GM23248 (cell line): ENCODE measurements at regions not wholly inside any gene's neighbourhood (a gene's known extent, or its start where the extent isn't known, plus 50 kb on each side); places are given as distances from the start of the nearest gene placed in this dataset.

Experiments used
- DNase-seq: peaks from one replicate; pipeline ENCODE4 v3.0.0-alpha.2; 2015
- H2AFZ ChIP-seq: fragments of 200-600 bp; sonication (generic); 2 replicates; pipeline ENCODE4 v1.6.1; 2016; ENCODE audit warnings: antibody characterized with exemption
- H3F3A ChIP-seq: fragments of 200-600 bp; sonication (generic); 2 replicates; pipeline ENCODE4 v1.6.1; 2016; ENCODE audit warnings: mild to moderate bottlenecking, antibody characterized with exemption, mixed run types; ENCODE audit not compliant: insufficient read depth
- H3K27ac ChIP-seq: fragments of 200-600 bp; sonication (generic); 2 replicates; pipeline ENCODE4 v1.5.1; 2016; ENCODE audit warnings: mild to moderate bottlenecking
- H3K27me3 ChIP-seq: fragments of 200-600 bp; sonication (generic); replicated peaks from 2 replicates; pipeline ENCODE4 v1.6.1; 2016; ENCODE audit warnings: mild to moderate bottlenecking; ENCODE audit not compliant: insufficient read depth
- H3K36me3 ChIP-seq: fragments of 200-600 bp; sonication (generic); 2 replicates; pipeline ENCODE4 v1.6.1; 2016; ENCODE audit warnings: low read depth, mild to moderate bottlenecking
- H3K4me1 ChIP-seq: fragments of 200-600 bp; sonication (generic); 2 replicates; pipeline ENCODE4 v1.6.1; 2016; ENCODE audit warnings: mild to moderate bottlenecking; ENCODE audit not compliant: insufficient read depth
- H3K4me2 ChIP-seq: fragments of 200-600 bp; sonication (generic); one replicate; pipeline ENCODE4 v1.6.1; 2016; ENCODE audit warnings: mild to moderate bottlenecking; ENCODE audit not compliant: unreplicated experiment
- H3K4me3 ChIP-seq: fragments of 200-600 bp; sonication (generic); 2 replicates; pipeline ENCODE4 v1.5.1; 2016; ENCODE audit warnings: mild to moderate bottlenecking
- H3K79me2 ChIP-seq: fragments of 200-600 bp; sonication (generic); 2 replicates; pipeline ENCODE4 v1.6.1; 2016; ENCODE audit warnings: mild to moderate bottlenecking; ENCODE audit not compliant: insufficient read depth
- H3K9ac ChIP-seq: fragments of 200-600 bp; sonication (generic); 2 replicates; pipeline ENCODE4 v1.6.1; 2016; ENCODE audit warnings: mild to moderate bottlenecking
- H3K9me2 ChIP-seq: fragments of 200-600 bp; sonication (generic); 2 replicates; pipeline ENCODE4 v1.6.1; 2016; ENCODE audit warnings: mixed run types, mild to moderate bottlenecking, moderate library complexity; ENCODE audit not compliant: insufficient read depth
- H3K9me3 ChIP-seq: fragments of 200-600 bp; sonication (generic); one replicate; pipeline ENCODE4 v1.6.1; 2017; ENCODE audit warnings: low read depth
- H4K20me1 ChIP-seq: fragments of 200-600 bp; sonication (generic); 2 replicates; pipeline ENCODE4 v1.6.0; 2016; ENCODE audit not compliant: insufficient read depth
- EZH2 ChIP-seq: fragments of 200-600 bp; sonication (generic); IDR thresholded peaks from 2 replicates; pipeline ENCODE4 v1.6.1; 2018; ENCODE audit warnings: antibody characterized with exemption, mild to moderate bottlenecking; ENCODE audit not compliant: insufficient read depth, poor library complexity, severe bottlenecking
- EZH2phosphoT487 ChIP-seq: fragments of 200-600 bp; sonication (generic); IDR thresholded peaks from 2 replicates; pipeline ENCODE4 v1.6.1; 2018; ENCODE audit warnings: antibody characterized with exemption, moderate library complexity, mild to moderate bottlenecking, low read depth; ENCODE audit not compliant: insufficient read depth
- WGBS, 2 experiments: methylation state at CpG; one replicate each; pipeline ENCODE4 v1.1.6; 2015 to 2017; ENCODE audit warnings: low lambda C conversion rate in 2 of 2, low coverage in 1 of 2; ENCODE audit errors: missing lambda C conversion rate in 2 of 2; 5-methylcytosine and 5-hydroxymethylcytosine counted together
- in situ Hi-C: fragments of 300-500 bp; cut with MboI; formaldehyde crosslinking; loops from 2 replicates; pipeline ENCODE4 v1.15.0; 2020

GRCh38 chr21:21955204-21955603 lies 957.0 kb downstream of the NCAM2 start:
- no peak overlapping the region for H3K4me2 ChIP-seq
- in situ Hi-C loops: no loop called here
- no peaks in the 10 kb centered on the region for H3K79me2 ChIP-seq
- no peaks in the 10 kb centered on the region for H3K9me2 ChIP-seq
- TF ChIP-seq EZH2 (no peak), EZH2phosphoT487 (no peak)
- no peaks in the 10 kb centered on the region for H4K20me1 ChIP-seq
- H3K27ac ChIP-seq: no peak overlapping the region
- no peak for DNase-seq
- no peak overlapping the region for H3K4me3 ChIP-seq
- 15 to 16% methylated on average over 3 of the region's 3 CpGs for WGBS, 2 experiments
- no peaks in the 10 kb centered on the region for H3F3A ChIP-seq
- no peak overlapping the region for H3K9ac ChIP-seq
- H3K4me1 ChIP-seq: no peaks in the 10 kb centered on the region
- H3K9me3 ChIP-seq: no peaks in the 10 kb centered on the region
- H3K36me3 ChIP-seq: no peaks in the 10 kb centered on the region
- H2AFZ ChIP-seq: no peak overlapping the region
- H3K27me3 ChIP-seq: no peaks in the 10 kb centered on the region

DNA sequence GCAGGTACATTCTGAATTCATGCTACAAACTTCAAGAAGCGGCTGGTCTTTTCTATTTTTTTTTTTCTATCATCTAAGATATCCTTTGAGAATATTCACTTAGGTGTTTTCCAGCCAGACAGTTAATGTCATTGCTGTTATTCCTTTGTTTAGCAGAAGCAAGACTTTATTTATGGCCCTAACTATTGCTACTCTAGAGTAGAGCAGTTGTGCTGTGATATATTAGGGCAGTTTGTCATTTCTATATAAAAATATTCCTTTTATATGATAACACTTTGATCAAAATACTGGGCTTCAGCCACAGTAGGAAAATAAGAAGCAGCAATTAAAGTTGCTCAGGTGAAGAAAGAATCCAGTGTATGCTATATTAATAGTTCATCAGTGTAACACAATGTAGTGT lies 959.3 kb downstream of the NCAM2 start:
- no peak overlapping the region for H3K9ac ChIP-seq
- H3K4me3 ChIP-seq: no peak overlapping the region
- no peak for DNase-seq
- H3K27ac ChIP-seq: no peak overlapping the region
- no peaks in the 10 kb centered on the region for H3K4me1 ChIP-seq
- in situ Hi-C loops: no loop called here
- 30 to 33% methylated on average over 1 of the region's 1 CpG for WGBS, 2 experiments
- H4K20me1 ChIP-seq: no peaks in the 10 kb centered on the region
- no peaks in the 10 kb centered on the region for H3K9me3 ChIP-seq
- H3F3A ChIP-seq: no peaks in the 10 kb centered on the region
- no peaks in the 10 kb centered on the region for H3K9me2 ChIP-seq
- no peaks in the 10 kb centered on the region for H3K27me3 ChIP-seq
- no peaks in the 10 kb centered on the region for H3K79me2 ChIP-seq
- H2AFZ ChIP-seq: no peak overlapping the region
- H3K36me3 ChIP-seq: no peaks in the 10 kb centered on the region
- no peak overlapping the region for H3K4me2 ChIP-seq
- TF ChIP-seq EZH2 (no peak), EZH2phosphoT487 (no peak)

DNA sequence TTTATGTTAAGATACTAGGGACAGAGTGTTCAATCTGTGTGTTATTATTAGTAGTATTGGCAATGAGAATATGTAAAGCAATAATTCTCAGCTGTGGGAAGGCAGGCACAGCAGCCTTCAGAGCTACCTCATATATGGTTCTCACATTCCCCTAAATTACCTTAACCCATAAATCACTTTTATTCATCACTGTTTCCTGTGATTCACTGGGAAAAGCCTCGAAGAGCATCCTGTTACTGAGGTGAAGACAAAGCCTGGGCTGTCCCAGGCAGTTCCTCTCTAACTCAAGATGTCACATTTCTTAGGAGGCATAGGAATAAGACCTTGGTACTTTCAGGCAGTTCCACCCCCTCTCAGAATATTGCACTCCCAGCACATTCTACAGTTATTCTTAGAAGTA lies 965.7 kb downstream of the NCAM2 start:
- no peak overlapping the region for H3K4me2 ChIP-seq
- H3K9me2 ChIP-seq: no peaks in the 10 kb centered on the region
- H2AFZ ChIP-seq: no peak overlapping the region
- H3K4me1 ChIP-seq: no peaks in the 10 kb centered on the region
- no peak overlapping the region for H3K9ac ChIP-seq
- H3K4me3 ChIP-seq: no peak overlapping the region
- no peaks in the 10 kb centered on the region for H3K36me3 ChIP-seq
- H3F3A ChIP-seq: no peaks in the 10 kb centered on the region
- H3K27ac ChIP-seq: no peak overlapping the region
- 4 to 5% methylated on average over 1 of the region's 1 CpG for WGBS, 2 experiments
- no peaks in the 10 kb centered on the region for H3K9me3 ChIP-seq
- no peak for DNase-seq
- in situ Hi-C loops: no loop called here
- no peaks in the 10 kb centered on the region for H4K20me1 ChIP-seq
- H3K79me2 ChIP-seq: no peaks in the 10 kb centered on the region
- no peaks in the 10 kb centered on the region for H3K27me3 ChIP-seq
- TF ChIP-seq EZH2 (no peak), EZH2phosphoT487 (no peak)

GRCh38 chr21:21968810-21969209 lies 970.6 kb downstream of the NCAM2 start:
- Histone ChIP-seq H4K20me1 (no peaks in the 10 kb centered on the region), H3K4me2 (no peak overlapping the region), H2AFZ (no peak overlapping the region), H3K79me2 (no peaks in the 10 kb centered on the region), H3K9me3 (no peaks in the 10 kb centered on the region), H3K4me1 (no peaks in the 10 kb centered on the region), H3K9me2 (no peaks in the 10 kb centered on the region), H3K36me3 (no peaks in the 10 kb centered on the region), H3K9ac (no peak overlapping the region), H3F3A (no peaks in the 10 kb centered on the region), H3K27me3 (no peaks in the 10 kb centered on the region), H3K27ac (no peak overlapping the region), H3K4me3 (no peak overlapping the region)
- 19 to 23% methylated on average over 2 of the region's 2 CpGs for WGBS, 2 experiments
- TF ChIP-seq EZH2phosphoT487: no peak
- no peak for TF ChIP-seq EZH2
- no peak for DNase-seq
- in situ Hi-C loops: no loop called here

DNA sequence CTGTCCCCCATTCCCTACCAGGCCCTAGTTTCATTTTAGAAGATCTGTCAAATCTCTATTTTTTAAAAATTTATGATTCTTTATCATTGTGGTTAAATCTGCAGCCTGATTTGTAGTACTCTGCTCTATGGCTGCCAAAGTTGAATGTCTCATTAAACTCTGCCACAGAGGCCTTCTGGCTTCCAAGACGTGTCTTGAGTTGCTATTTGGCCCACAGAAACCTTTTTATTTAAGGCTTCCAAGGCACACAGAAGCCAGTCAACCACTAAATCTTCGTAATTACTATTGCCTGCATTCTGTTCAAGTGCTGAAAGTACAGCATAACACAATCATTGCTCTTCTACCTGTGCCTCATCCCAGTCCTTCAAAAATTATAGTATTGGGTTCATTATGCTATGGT lies 971.0 kb downstream of the NCAM2 start:
- WGBS, 2 experiments: 3 to 4% methylated on average over 2 of the region's 2 CpGs

More for the DNA sequence above, 971.0 kb downstream of the NCAM2 start:
- Histone ChIP-seq H3K4me1 (no peaks in the 10 kb centered on the region), H3K4me2 (no peak overlapping the region), H3K36me3 (no peaks in the 10 kb centered on the region), H3K79me2 (no peaks in the 10 kb centered on the region), H3K9me2 (no peaks in the 10 kb centered on the region), H3K27ac (no peak overlapping the region), H3K27me3 (no peaks in the 10 kb centered on the region), H3F3A (no peaks in the 10 kb centered on the region), H4K20me1 (no peaks in the 10 kb centered on the region), H3K9ac (no peak overlapping the region), H3K4me3 (no peak overlapping the region), H3K9me3 (no peaks in the 10 kb centered on the region), H2AFZ (no peak overlapping the region)
- DNase-seq: no peak
- in situ Hi-C loops: no loop called here
- no peak for TF ChIP-seq EZH2
- TF ChIP-seq EZH2phosphoT487: no peak
